A673 (cell line): ENCODE measurements at regions not wholly inside any gene's neighbourhood (a gene's known extent, or its start where the extent isn't known, plus 50 kb on each side); places are given as distances from the start of the nearest gene placed in this dataset.

Source experiments
- BruUV-seq: library from RNA; stranded (reverse); fragments of 400-500 nt; replicated peaks from 2 replicates; lab custom pipeline; 2021; lab: Mats Ljungman, UMichigan
- CTCF ChIA-PET: fragments of 300-600 bp; sonication (Branson Sonifier 250); formaldehyde crosslinking; loops from one replicate; lab custom pipeline; 2022; ENCODE audit warnings: antibody characterized with exemption; lab: Charles Lee
- POLR2A ChIA-PET: fragments of 300-600 bp; sonication (Branson Sonifier 250); formaldehyde crosslinking; loops from one replicate; lab custom pipeline; 2022; ENCODE audit warnings: antibody characterized with exemption; ENCODE audit not compliant: low non-redundant PET; lab: Charles Lee
- DNase-seq: peaks from one replicate; pipeline ENCODE4 v3.0.0-alpha.2; 2015; ENCODE audit warnings: low spot score
- H3K27ac ChIP-seq: fragments of 200-600 bp; sonication (generic); 2 replicates; pipeline ENCODE4 v1.5.1; 2016; ENCODE audit warnings: mixed run types, low read depth, mild to moderate bottlenecking, mixed read lengths, antibody characterized with exemption, low read length; ENCODE audit not compliant: poor library complexity, severe bottlenecking
- H3K27me3 ChIP-seq: fragments of 200-600 bp; sonication (generic); replicated peaks from 2 replicates; pipeline ENCODE4 v1.6.1; 2017; ENCODE audit warnings: mixed run types, low read depth, mild to moderate bottlenecking, mixed read lengths, antibody characterized with exemption, low read length; ENCODE audit not compliant: insufficient read depth, poor library complexity
- H3K36me3 ChIP-seq: fragments of 200-600 bp; sonication (generic); 2 replicates; pipeline ENCODE4 v1.6.1; 2016; ENCODE audit warnings: mixed run types, mild to moderate bottlenecking, mixed read lengths, antibody characterized with exemption, low read length; ENCODE audit not compliant: insufficient read depth, poor library complexity, severe bottlenecking
- H3K4me1 ChIP-seq: fragments of 200-600 bp; sonication (generic); 2 replicates; pipeline ENCODE4 v1.6.1; 2017; ENCODE audit warnings: mixed run types, mild to moderate bottlenecking, mixed read lengths, antibody characterized with exemption, low read length; ENCODE audit not compliant: insufficient read depth, poor library complexity, severe bottlenecking
- H3K4me3 ChIP-seq: fragments of 200-600 bp; sonication (generic); 2 replicates; pipeline ENCODE4 v1.5.1; 2016; ENCODE audit warnings: low read depth, mixed run types, mild to moderate bottlenecking, mixed read lengths, low read length; ENCODE audit not compliant: poor library complexity, severe bottlenecking
- H3K9me3 ChIP-seq: fragments of 200-600 bp; sonication (generic); 2 replicates; pipeline ENCODE4 v1.6.1; 2016; ENCODE audit warnings: mixed run types, low read depth, mild to moderate bottlenecking, mixed read lengths, antibody characterized with exemption, low read length; ENCODE audit not compliant: poor library complexity, severe bottlenecking
- CTCF ChIP-seq: fragments of 300-800, 200-600 bp; sonication (generic); conservative IDR thresholded peaks from 2 replicates; pipeline ENCODE4 v1.5.1; 2017; ENCODE audit warnings: low read depth, mild to moderate bottlenecking, antibody characterized with exemption, low read length, moderate library complexity, mixed read lengths
- EZH2 ChIP-seq: fragments of 200-600 bp; sonication (generic); IDR thresholded peaks from 2 replicates; pipeline ENCODE4 v1.6.1; 2017; ENCODE audit warnings: borderline replicate concordance, low read depth, mild to moderate bottlenecking, mixed read lengths, antibody characterized with exemption, low read length; ENCODE audit not compliant: poor library complexity, severe bottlenecking
- intact Hi-C: fragments of 100-400 bp; cut with micrococcal nuclease; formaldehyde crosslinking; loops from one replicate; pipeline ENCODE4 v1.10.0; 2022; ENCODE audit not compliant: unreplicated experiment

GRCh38 chr22:49353235-49353634 is 474.4 kb downstream of the BRD1 start:
- Histone ChIP-seq H3K27ac (no peak overlapping the region), H3K9me3 (no peaks in the 10 kb centered on the region), H3K4me1 (no peaks in the 10 kb centered on the region), H3K27me3 (no peaks in the 10 kb centered on the region), H3K4me3 (no peak overlapping the region), H3K36me3 (no peaks in the 10 kb centered on the region)
- intact Hi-C loops, result no loop called here
- no peak for DNase-seq
- TF ChIP-seq EZH2, result no peak
- TF ChIP-seq CTCF, result no peak
- POLR2A ChIA-PET, result no interaction called here
- CTCF ChIA-PET, result no interaction called here
- no TSS peak for BruUV-seq

- BruUV-seq, result no TSS peak
- no peaks in the 10 kb centered on the region for H3K9me3 ChIP-seq
- H3K27ac ChIP-seq, result no peak overlapping the region
- H3K27me3 ChIP-seq, result no peaks in the 10 kb centered on the region
- no peak for DNase-seq
- TF ChIP-seq EZH2, result no peak
- TF ChIP-seq CTCF, result no peak
- CTCF ChIA-PET, result no interaction called here
- no peaks in the 10 kb centered on the region for H3K36me3 ChIP-seq
- intact Hi-C loops, result no loop called here
- POLR2A ChIA-PET, result no interaction called here
- H3K4me3 ChIP-seq, result no peak overlapping the region
- no peaks in the 10 kb centered on the region for H3K4me1 ChIP-seq
Measured at GRCh38 chr22:49352361-49353169, 475.1 kb downstream of the BRD1 start.

GRCh38 chr22:49351761-49352227 is 475.9 kb downstream of the BRD1 start:
- no peak for TF ChIP-seq EZH2
- TF ChIP-seq CTCF, result no peak
- BruUV-seq, result no TSS peak
- ChIA-PET POLR2A (no interaction called here), CTCF (no interaction called here)
- H3K27me3 ChIP-seq, result no peaks in the 10 kb centered on the region
- H3K27ac ChIP-seq, result no peak overlapping the region
- H3K9me3 ChIP-seq, result no peaks in the 10 kb centered on the region
- no peaks in the 10 kb centered on the region for H3K36me3 ChIP-seq
- H3K4me1 ChIP-seq, result no peaks in the 10 kb centered on the region
- DNase-seq, result no peak
- intact Hi-C loops, result no loop called here
- H3K4me3 ChIP-seq, result no peak overlapping the region
